ENCODE measurements at regions not wholly inside any gene's neighbourhood (a gene's known extent, or its start where the extent isn't known, plus 50 kb on each side); places are given as distances from the start of the nearest gene placed in this dataset.

GRCh38 chr13:111469450-111469849 is 149.0 kb downstream of the TEX29 start:
- 60% methylated on average over 1 of the region's 5 CpGs for WGBS (ENCODE audit: insufficient coverage, low coverage, low lambda C conversion rate, missing lambda C conversion rate)
- TF ChIP-seq CTCF (IDR thresholded peaks at IDR 0.05): no peak
- TF ChIP-seq POLR2A (IDR thresholded peaks at IDR 0.05): no peak
- Histone ChIP-seq H3K4me3 (no peak overlapping the region), H3K4me1 (no peaks in the 10 kb centered on the region), H3K27ac (no peak overlapping the region), H3K9me3 (no peaks in the 10 kb centered on the region), H3K36me3 (no peaks in the 10 kb centered on the region), H3K27me3 (no peaks in the 10 kb centered on the region)
- no peak for DNase-seq
- intact Hi-C loops (cut with DNase I): loop anchor here in 1 of 2 donors (10.0 kb wide), 1 partner anchor 975 kb away; no protein-coding TSS in a partner anchor
- no peak for ATAC-seq

GRCh38 chr13:111469916-111470506 is 149.6 kb downstream of the TEX29 start:
- ATAC-seq: no peak
- WGBS (ENCODE audit: insufficient coverage, low coverage, low lambda C conversion rate, missing lambda C conversion rate): 68% methylated on average over 2 of the region's 20 CpGs
- no peak overlapping the region for H3K4me3 ChIP-seq
- no peaks in the 10 kb centered on the region for H3K9me3 ChIP-seq
- DNase-seq: peak in 1 of 3 donors; percentile 45
- H3K36me3 ChIP-seq: no peaks in the 10 kb centered on the region
- no peak for TF ChIP-seq POLR2A (IDR thresholded peaks at IDR 0.05)
- no peak for TF ChIP-seq CTCF (IDR thresholded peaks at IDR 0.05)
- no peak overlapping the region for H3K27ac ChIP-seq
- no peaks in the 10 kb centered on the region for H3K4me1 ChIP-seq
- H3K27me3 ChIP-seq: no peaks in the 10 kb centered on the region
- intact Hi-C loops (cut with DNase I): loop anchor here (5.0 to 10.0 kb wide), 2 partner anchors 972 to 975 kb away; no protein-coding TSS in a partner anchor

GRCh38 chr13:111470933-111471332 is 150.5 kb downstream of the TEX29 start:
- TF ChIP-seq CTCF (IDR thresholded peaks at IDR 0.05) (no peak), POLR2A (IDR thresholded peaks at IDR 0.05) (no peak)
- Histone ChIP-seq H3K4me3 (no peak overlapping the region), H3K9me3 (no peaks in the 10 kb centered on the region), H3K4me1 (no peaks in the 10 kb centered on the region), H3K27ac (no peak overlapping the region), H3K27me3 (no peaks in the 10 kb centered on the region), H3K36me3 (no peaks in the 10 kb centered on the region)
- intact Hi-C loops (cut with DNase I): loop anchor here in 1 of 2 donors (5.0 kb wide), 1 partner anchor 971 kb away; no protein-coding TSS in a partner anchor
- WGBS (ENCODE audit: insufficient coverage, low coverage, low lambda C conversion rate, missing lambda C conversion rate): 60% methylated on average over 1 of the region's 9 CpGs
- ATAC-seq (no peak), DNase-seq (peak in 1 of 3 donors; percentile 16)

GRCh38 chr13:111472083-111472482 is 151.6 kb downstream of the TEX29 start:
- H3K27ac ChIP-seq: no peak overlapping the region
- H3K4me3 ChIP-seq: no peak overlapping the region
- H3K27me3 ChIP-seq: no peaks in the 10 kb centered on the region
- WGBS (ENCODE audit: insufficient coverage, low coverage, low lambda C conversion rate, missing lambda C conversion rate): 47% methylated on average over 6 of the region's 10 CpGs
- no peaks in the 10 kb centered on the region for H3K9me3 ChIP-seq
- TF ChIP-seq CTCF (IDR thresholded peaks at IDR 0.05) (no peak), POLR2A (IDR thresholded peaks at IDR 0.05) (no peak)
- H3K4me1 ChIP-seq: no peaks in the 10 kb centered on the region
- intact Hi-C loops (cut with DNase I): loop anchor here in 1 of 2 donors (5.0 kb wide), 1 partner anchor 970 kb away; no protein-coding TSS in a partner anchor
- peak in 1 of 3 donors; percentile 35 for DNase-seq
- no peaks in the 10 kb centered on the region for H3K36me3 ChIP-seq
- ATAC-seq: no peak
